ENCODE measurements at regions not wholly inside any gene's neighbourhood (a gene's known extent, or its start where the extent isn't known, plus 50 kb on each side); places are given as distances from the start of the nearest gene placed in this dataset.

DNA sequence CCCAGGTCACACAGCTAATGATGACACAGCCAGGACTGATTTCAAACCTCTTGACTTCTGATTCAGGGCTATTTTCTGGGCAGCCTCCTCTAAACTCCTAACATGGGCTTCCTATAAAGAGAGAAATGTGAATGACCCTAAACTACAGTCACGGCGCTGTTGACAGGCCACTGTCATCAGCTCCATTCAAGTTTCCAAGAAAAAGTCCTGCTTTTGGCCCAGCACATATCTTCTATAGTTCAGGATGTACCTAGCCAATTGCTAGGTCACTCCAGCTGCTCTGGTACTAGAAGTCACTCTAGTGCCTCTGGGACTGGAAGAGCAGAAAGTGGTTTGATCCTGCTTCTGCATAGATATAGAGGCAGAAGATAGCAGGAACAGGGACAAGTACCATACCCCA lies 64.9 kb upstream of the TARS1 start:
- FAIRE-seq (no peak), DNase-seq (ENCODE audit: low read depth, low spot score) (no peak)
- H3K79me2 ChIP-seq (ENCODE audit: control insufficient read depth, insufficient read depth, low read length) = no peaks in the 10 kb centered on the region
- H3K4me3 ChIP-seq (replicated peaks in 1 of 3; ENCODE audit: insufficient read depth in 1 of 3, low read depth in 1 of 3, low read length in 3 of 3) = no peak overlapping the region
- POLR2A ChIA-PET = no interaction called here
- H3K27me3 ChIP-seq (ENCODE audit: control insufficient read depth in 2 of 2, insufficient read depth in 2 of 2, low read length in 2 of 2) = no peaks in the 10 kb centered on the region
- no peak overlapping the region for H3K27ac ChIP-seq (ENCODE audit: insufficient read depth, low read depth, low read length)
- dilution Hi-C loops (cut with MboI; ENCODE audit: extremely low pct_ligation_motif_present, low sequenced_read_pairs) = no loop called here
- no peak overlapping the region for H3K4me2 ChIP-seq (ENCODE audit: insufficient read depth, low read length)
- intact Hi-C loops (cut with micrococcal nuclease) = loop anchor here (5.0 kb wide), 1 partner anchor 119 kb away; no protein-coding TSS in a partner anchor
- H3K9ac ChIP-seq (replicated peaks; ENCODE audit: extremely low read depth, insufficient read depth, low read length) = no peak overlapping the region
- BruUV-seq (replicated peaks) = no TSS peak
- H3K4me1 ChIP-seq (ENCODE audit: control insufficient read depth, extremely low read depth, insufficient read depth, low read length) = no peaks in the 10 kb centered on the region
- TF ChIP-seq POLR2A (IDR thresholded peaks at IDR 0.05; ENCODE audit: low read depth, low read length) (no peak), FOS (IDR thresholded peaks at IDR 0.05; ENCODE audit: borderline replicate concordance, insufficient read depth, low read length) (no peak), POLR2AphosphoS5 (IDR thresholded peaks at IDR 0.05; ENCODE audit: insufficient read depth, low read depth, low read length) (no peak)
- TF ChIP-seq, protein P1, sequence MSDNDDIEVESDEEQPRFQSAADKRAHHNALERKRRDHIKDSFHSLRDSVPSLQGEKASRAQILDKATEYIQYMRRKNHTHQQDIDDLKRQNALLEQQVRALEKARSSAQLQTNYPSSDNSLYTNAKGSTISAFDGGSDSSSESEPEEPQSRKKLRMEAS (IDR thresholded peaks at IDR 0.05; ENCODE audit: insufficient read depth, insufficient read length) = no peak
- CTCF ChIA-PET = no interaction called here
- no peak overlapping the region for H2AFZ ChIP-seq (ENCODE audit: low read depth, low read length)
- no peaks in the 10 kb centered on the region for H3K36me3 ChIP-seq (ENCODE audit: control insufficient read depth in 2 of 2, extremely low read depth in 1 of 2, insufficient read depth in 2 of 2, low read length in 2 of 2)
- H3K9me1 ChIP-seq (replicated peaks; ENCODE audit: control insufficient read depth, extremely low read depth, insufficient read depth, low read length) = no peaks in the 10 kb centered on the region
- H3K9me3 ChIP-seq (replicated peaks; ENCODE audit: control insufficient read depth, insufficient read depth, low read length) = no peaks in the 10 kb centered on the region
- no peaks in the 10 kb centered on the region for H4K20me1 ChIP-seq (replicated peaks; ENCODE audit: control insufficient read depth, extremely low read depth, insufficient read depth, low read length)

DNA sequence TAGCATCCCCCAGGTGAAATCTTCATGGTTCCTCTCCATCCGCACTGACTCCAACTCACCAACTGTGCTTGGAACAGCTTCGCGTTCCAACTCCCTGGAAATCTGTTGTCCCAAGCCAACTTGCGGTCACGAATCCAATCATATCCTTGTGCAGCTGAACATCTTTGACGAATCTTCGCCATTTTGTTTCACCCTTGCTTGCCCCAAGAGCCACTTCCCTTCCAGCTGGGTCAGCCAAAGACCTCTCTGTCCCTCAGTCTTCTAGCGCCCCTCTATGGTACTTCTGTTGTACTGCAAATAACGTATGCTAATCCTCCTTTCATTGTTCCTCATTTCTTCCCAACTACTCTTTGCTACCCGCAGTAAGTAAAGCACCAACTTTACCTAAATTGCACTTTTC lies 61.0 kb upstream of the TARS1 start:
- FAIRE-seq (peak; percentile 4), DNase-seq (ENCODE audit: low read depth, low spot score) (peak; percentile 56)
- H3K36me3 ChIP-seq (ENCODE audit: control insufficient read depth in 2 of 2, extremely low read depth in 1 of 2, insufficient read depth in 2 of 2, low read length in 2 of 2) = no peaks in the 10 kb centered on the region
- no peak overlapping the region for H3K4me2 ChIP-seq (ENCODE audit: insufficient read depth, low read length)
- intact Hi-C loops (cut with micrococcal nuclease) = loop anchor here (1.0 to 5.0 kb wide), 4 partner anchors 79 to 766 kb away; no protein-coding TSS in a partner anchor
- H3K9me1 ChIP-seq (replicated peaks; ENCODE audit: control insufficient read depth, extremely low read depth, insufficient read depth, low read length) = no peaks in the 10 kb centered on the region
- no peak overlapping the region for H3K4me3 ChIP-seq (replicated peaks in 1 of 3; ENCODE audit: insufficient read depth in 1 of 3, low read depth in 1 of 3, low read length in 3 of 3)
- TF ChIP-seq, protein P2, sequence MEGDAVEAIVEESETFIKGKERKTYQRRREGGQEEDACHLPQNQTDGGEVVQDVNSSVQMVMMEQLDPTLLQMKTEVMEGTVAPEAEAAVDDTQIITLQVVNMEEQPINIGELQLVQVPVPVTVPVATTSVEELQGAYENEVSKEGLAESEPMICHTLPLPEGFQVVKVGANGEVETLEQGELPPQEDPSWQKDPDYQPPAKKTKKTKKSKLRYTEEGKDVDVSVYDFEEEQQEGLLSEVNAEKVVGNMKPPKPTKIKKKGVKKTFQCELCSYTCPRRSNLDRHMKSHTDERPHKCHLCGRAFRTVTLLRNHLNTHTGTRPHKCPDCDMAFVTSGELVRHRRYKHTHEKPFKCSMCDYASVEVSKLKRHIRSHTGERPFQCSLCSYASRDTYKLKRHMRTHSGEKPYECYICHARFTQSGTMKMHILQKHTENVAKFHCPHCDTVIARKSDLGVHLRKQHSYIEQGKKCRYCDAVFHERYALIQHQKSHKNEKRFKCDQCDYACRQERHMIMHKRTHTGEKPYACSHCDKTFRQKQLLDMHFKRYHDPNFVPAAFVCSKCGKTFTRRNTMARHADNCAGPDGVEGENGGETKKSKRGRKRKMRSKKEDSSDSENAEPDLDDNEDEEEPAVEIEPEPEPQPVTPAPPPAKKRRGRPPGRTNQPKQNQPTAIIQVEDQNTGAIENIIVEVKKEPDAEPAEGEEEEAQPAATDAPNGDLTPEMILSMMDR (IDR thresholded peaks at IDR 0.05; ENCODE audit: extremely low read depth in 1 of 2, insufficient read depth in 1 of 2, low read depth in 1 of 2, low read length in 2 of 2) = peak; percentile 66 to 69
- TF ChIP-seq POLR2A (IDR thresholded peaks at IDR 0.05; ENCODE audit: low read depth, low read length) = no peak
- no TSS peak for BruUV-seq (replicated peaks)
- no peaks in the 10 kb centered on the region for H3K4me1 ChIP-seq (ENCODE audit: control insufficient read depth, extremely low read depth, insufficient read depth, low read length)
- POLR2A ChIA-PET = no interaction called here
- H3K9me3 ChIP-seq (replicated peaks; ENCODE audit: control insufficient read depth, insufficient read depth, low read length) = no peaks in the 10 kb centered on the region
- H4K20me1 ChIP-seq (replicated peaks; ENCODE audit: control insufficient read depth, extremely low read depth, insufficient read depth, low read length) = no peaks in the 10 kb centered on the region
- H3K27ac ChIP-seq (ENCODE audit: insufficient read depth, low read depth, low read length) = no peak overlapping the region
- peaks cover 2 to 4% of the 10 kb centered on the region in 2 experiments for H3K27me3 ChIP-seq (ENCODE audit: control insufficient read depth in 2 of 2, insufficient read depth in 2 of 2, low read length in 2 of 2)
- no peak overlapping the region for H3K9ac ChIP-seq (replicated peaks; ENCODE audit: extremely low read depth, insufficient read depth, low read length)
- dilution Hi-C loops (cut with MboI; ENCODE audit: extremely low pct_ligation_motif_present, low sequenced_read_pairs) = no loop called here
- peak overlapping the region; percentile 6 for H2AFZ ChIP-seq (ENCODE audit: low read depth, low read length)
- H3K79me2 ChIP-seq (ENCODE audit: control insufficient read depth, insufficient read depth, low read length) = no peaks in the 10 kb centered on the region
- CTCF ChIA-PET = interaction anchor here (0.7 to 1.9 kb wide), 20 partner anchors 9 to 1147 kb away, joined by 3 to 10 read pairs (median 4); partner anchors contain the start of gene NPR3

Measured in endothelial cell of umbilical vein (primary cell).